Stimulated activated naive CD8-positive, alpha-beta T cell treated with anti-CD3 and anti-CD28 coated beads, Interleukin-15, Interleukin-2, amounts not matched to agents 100 U/mL and 50 U/mL, for 24 hours (primary cell): ENCODE measurements at regions not wholly inside any gene's neighbourhood (a gene's known extent, or its start where the extent isn't known, plus 50 kb on each side); places are given as distances from the start of the nearest gene placed in this dataset.
A peak's percentile ranks its signal among the peaks of the same experiment; 100 is the strongest.
"Not testable (repeated sequence)": the region's sequence is repeated elsewhere in the genome, so short reads cannot be mapped to it uniquely, and the experiment has no call there.

Source experiments
- ATAC-seq: fragments of 150-1000 bp; cut with Tn5 transposase; one replicate; pipeline ENCODE4 v1.10.0; 2021
- DNase-seq: peaks from one replicate; pipeline ENCODE4 v3.0.0; 2021

- ATAC-seq = no peak
Observed at GRCh38 chr4:181119186-181119585, 1124.0 kb upstream of the TENM3 start.

GRCh38 chr4:181121733-181122132, 1121.5 kb upstream of the TENM3 start:
- DNase-seq = no peak
- no peak for ATAC-seq

More at GRCh38 chr4:181119186-181119585, 1124.0 kb upstream of the TENM3 start:
- DNase-seq = no peak

- DNase-seq (no peak), ATAC-seq (no peak)
Observed at GRCh38 chr4:181127171-181127570, 1116.0 kb upstream of the TENM3 start.

GRCh38 chr4:181130317-181130716, 1112.9 kb upstream of the TENM3 start:
- DNase-seq = not testable (repeated sequence)

GRCh38 chr4:181137351-181137750, 1105.9 kb upstream of the TENM3 start:
- DNase-seq = no peak
- ATAC-seq = no peak

More at GRCh38 chr4:181130317-181130716, 1112.9 kb upstream of the TENM3 start:
- not testable (repeated sequence) for ATAC-seq

- DNase-seq (no peak), ATAC-seq (no peak)
Observed at GRCh38 chr4:181138116-181138515, 1105.1 kb upstream of the TENM3 start.

GRCh38 chr4:181140037-181140603, 1103.1 kb upstream of the TENM3 start:
- ATAC-seq = no peak

GRCh38 chr4:181143250-181143854, 1099.8 kb upstream of the TENM3 start:
- DNase-seq = peak; percentile 69
- ATAC-seq = peak; percentile 32

More at GRCh38 chr4:181140037-181140603, 1103.1 kb upstream of the TENM3 start:
- no peak for DNase-seq

GRCh38 chr4:181146051-181146450, 1097.2 kb upstream of the TENM3 start:
- ATAC-seq (no peak), DNase-seq (no peak)

- DNase-seq (no peak), ATAC-seq (no peak)
Observed at GRCh38 chr4:181147416-181147951, 1095.7 kb upstream of the TENM3 start.

- DNase-seq = no peak
- no peak for ATAC-seq
Observed at GRCh38 chr4:181148470-181148869, 1094.7 kb upstream of the TENM3 start.

GRCh38 chr4:181150191-181150590, 1093.0 kb upstream of the TENM3 start:
- ATAC-seq = no peak
- no peak for DNase-seq

- DNase-seq = no peak
- ATAC-seq = no peak
Observed at GRCh38 chr4:181151856-181152255, 1091.3 kb upstream of the TENM3 start.

GRCh38 chr4:181157647-181158046, 1085.6 kb upstream of the TENM3 start:
- DNase-seq = no peak
- ATAC-seq = no peak

- ATAC-seq (no peak), DNase-seq (no peak)
Observed at GRCh38 chr4:181158971-181159370, 1084.2 kb upstream of the TENM3 start.

- DNase-seq = no peak
- no peak for ATAC-seq
Observed at GRCh38 chr4:181161669-181162068, 1081.5 kb upstream of the TENM3 start.

GRCh38 chr4:181162266-181162665, 1080.9 kb upstream of the TENM3 start:
- DNase-seq (no peak), ATAC-seq (no peak)

- DNase-seq (no peak), ATAC-seq (no peak)
Observed at GRCh38 chr4:181162676-181163075, 1080.5 kb upstream of the TENM3 start.

- DNase-seq = no peak
- ATAC-seq = no peak
Observed at GRCh38 chr4:181166742-181167399, 1076.3 kb upstream of the TENM3 start.

- ATAC-seq = no peak
- no peak for DNase-seq
Observed at GRCh38 chr4:181168011-181168805, 1075.0 kb upstream of the TENM3 start.

GRCh38 chr4:181173046-181173445, 1070.2 kb upstream of the TENM3 start:
- ATAC-seq (no peak), DNase-seq (no peak)

GRCh38 chr4:181176306-181176705, 1066.9 kb upstream of the TENM3 start:
- no peak for ATAC-seq

More at GRCh38 chr4:181176306-181176705, 1066.9 kb upstream of the TENM3 start:
- no peak for DNase-seq
